ENCODE measurements at regions not wholly inside any gene's neighbourhood (a gene's known extent, or its start where the extent isn't known, plus 50 kb on each side); places are given as distances from the start of the nearest gene placed in this dataset.

GRCh38 chr10:90494183-90494582, 363.7 kb downstream of the HTR7 start:
- TF ChIP-seq, protein P1, sequence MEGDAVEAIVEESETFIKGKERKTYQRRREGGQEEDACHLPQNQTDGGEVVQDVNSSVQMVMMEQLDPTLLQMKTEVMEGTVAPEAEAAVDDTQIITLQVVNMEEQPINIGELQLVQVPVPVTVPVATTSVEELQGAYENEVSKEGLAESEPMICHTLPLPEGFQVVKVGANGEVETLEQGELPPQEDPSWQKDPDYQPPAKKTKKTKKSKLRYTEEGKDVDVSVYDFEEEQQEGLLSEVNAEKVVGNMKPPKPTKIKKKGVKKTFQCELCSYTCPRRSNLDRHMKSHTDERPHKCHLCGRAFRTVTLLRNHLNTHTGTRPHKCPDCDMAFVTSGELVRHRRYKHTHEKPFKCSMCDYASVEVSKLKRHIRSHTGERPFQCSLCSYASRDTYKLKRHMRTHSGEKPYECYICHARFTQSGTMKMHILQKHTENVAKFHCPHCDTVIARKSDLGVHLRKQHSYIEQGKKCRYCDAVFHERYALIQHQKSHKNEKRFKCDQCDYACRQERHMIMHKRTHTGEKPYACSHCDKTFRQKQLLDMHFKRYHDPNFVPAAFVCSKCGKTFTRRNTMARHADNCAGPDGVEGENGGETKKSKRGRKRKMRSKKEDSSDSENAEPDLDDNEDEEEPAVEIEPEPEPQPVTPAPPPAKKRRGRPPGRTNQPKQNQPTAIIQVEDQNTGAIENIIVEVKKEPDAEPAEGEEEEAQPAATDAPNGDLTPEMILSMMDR (conservative IDR thresholded peaks at IDR 0.05; ENCODE audit: low read depth, low read length) = no peak
- TF ChIP-seq EZH2 (IDR thresholded peaks at IDR 0.05; ENCODE audit: low read length, unreplicated experiment) = no peak
- TF ChIP-seq EZH2phosphoT487 (IDR thresholded peaks at IDR 0.05; ENCODE audit: borderline replicate concordance, low read length) = no peak
